Common myeloid progenitor, CD34-positive (primary cell): ENCODE measurements at regions not wholly inside any gene's neighbourhood (a gene's known extent, or its start where the extent isn't known, plus 50 kb on each side); places are given as distances from the start of the nearest gene placed in this dataset.
"Not testable (repeated sequence)": the region's sequence is repeated elsewhere in the genome, so short reads cannot be mapped to it uniquely, and the experiment has no call there.

Source experiments
- CTCF ChIA-PET: fragments of 350-600 bp; sonication (Branson Sonifier 250); formaldehyde crosslinking; loops from one replicate; lab custom pipeline; 2021; ENCODE audit warnings: antibody characterized with exemption; lab: Charles Lee
- POLR2A ChIA-PET: fragments of 350-600 bp; sonication (Branson Sonifier 250); formaldehyde crosslinking; loops from one replicate; lab custom pipeline; 2021; ENCODE audit warnings: antibody characterized with exemption; lab: Charles Lee
- DNase-seq, 3 donors: peaks; one replicate each; pipeline versions ENCODE4 v3.0.0 to v3.0.0-alpha.2; 2013
- H3K27ac ChIP-seq, 2 experiments: 1 replicate in 1 of 2; 2 replicates in 1 of 2; pipeline ENCODE4 v1.7.0; 2013; ENCODE audit warnings: inconsistent platforms in 2 of 2, low read length in 2 of 2, mild to moderate bottlenecking in 2 of 2, low read depth in 1 of 2, moderate library complexity in 1 of 2; ENCODE audit not compliant: severe bottlenecking in 2 of 2, insufficient read depth in 1 of 2, poor library complexity in 1 of 2
- H3K27me3 ChIP-seq, 5 experiments: replicated peaks in 2 of 5; 1 replicate in 3 of 5; 2 replicates in 2 of 5; pipeline versions ENCODE4 v1.6.1 to v1.7.0; 2013; ENCODE audit warnings: low read length in 4 of 5, mild to moderate bottlenecking in 2 of 5, moderate library complexity in 2 of 5, inconsistent platforms in 1 of 5; ENCODE audit not compliant: insufficient read depth in 5 of 5, control insufficient read depth in 4 of 5
- H3K36me3 ChIP-seq, 4 experiments: 1 replicate in 2 of 4; 2 replicates in 2 of 4; pipeline versions ENCODE4 v1.6.1 to v1.7.0; 2013; ENCODE audit warnings: low read length in 3 of 4, control low read depth in 1 of 4, mild to moderate bottlenecking in 1 of 4; ENCODE audit not compliant: control insufficient read depth in 4 of 4, insufficient read depth in 4 of 4
- H3K4me1 ChIP-seq, 4 experiments: 1 replicate in 3 of 4; 2 replicates in 1 of 4; pipeline versions ENCODE4 v1.6.1 to v1.7.1; 2013; ENCODE audit warnings: low read length in 3 of 4, mild to moderate bottlenecking in 3 of 4, control low read depth in 1 of 4, inconsistent platforms in 1 of 4, moderate library complexity in 1 of 4; ENCODE audit not compliant: control insufficient read depth in 4 of 4, insufficient read depth in 4 of 4; ENCODE audit errors: control extremely low read depth in 1 of 4
- H3K4me3 ChIP-seq, 7 experiments: 1 replicate in 4 of 7; 2 replicates in 3 of 7; pipeline versions ENCODE4 v1.5.1 to v1.7.0; 2013; ENCODE audit warnings: mild to moderate bottlenecking in 7 of 7, low read length in 6 of 7, moderate library complexity in 6 of 7, inconsistent platforms in 2 of 7, low read depth in 2 of 7, control low read depth in 1 of 7; ENCODE audit not compliant: insufficient read depth in 4 of 7, control insufficient read depth in 1 of 7; ENCODE audit errors: extremely low read depth in 1 of 7
- H3K9me3 ChIP-seq, 5 experiments: 1 replicate in 4 of 5; 2 replicates in 1 of 5; pipeline versions ENCODE4 v1.6.1 to v1.7.1; 2013; ENCODE audit warnings: low read length in 4 of 5, mild to moderate bottlenecking in 2 of 5, inconsistent platforms in 1 of 5, low read depth in 1 of 5, moderate library complexity in 1 of 5; ENCODE audit not compliant: control insufficient read depth in 4 of 5, insufficient read depth in 2 of 5; ENCODE audit errors: control extremely low read depth in 1 of 5
- WGBS: methylation state at CpG from one replicate; pipeline ENCODE4 v1.1.5; 2013; ENCODE audit not compliant: insufficient coverage; 5-methylcytosine and 5-hydroxymethylcytosine counted together

GRCh38 chr11:119566319-119566718, 143.3 kb upstream of the THY1 start:
- POLR2A ChIA-PET = no interaction called here
- WGBS = 89% methylated on average over 1 of the region's 2 CpGs
- Histone ChIP-seq H3K27me3 (peaks cover 0 to 1% (median 0%) of the 10 kb centered on the region in 5 experiments), H3K4me1 (no peaks in the 10 kb centered on the region), H3K36me3 (no peaks in the 10 kb centered on the region), H3K4me3 (no peak overlapping the region), H3K27ac (no peak overlapping the region), H3K9me3 (no peaks in the 10 kb centered on the region)
- CTCF ChIA-PET = interaction anchor here (1.0 kb wide), 1 partner anchor 32 kb away, joined by 3 read pairs; no protein-coding TSS in a partner anchor
- no peak for DNase-seq

- POLR2A ChIA-PET, H3K36me3 ChIP-seq, DNase-seq, H3K4me3 ChIP-seq, H3K9me3 ChIP-seq, H3K27ac ChIP-seq, H3K4me1 ChIP-seq, H3K27me3 ChIP-seq: not testable (repeated sequence)
- CTCF ChIA-PET = interaction anchor here (1.0 kb wide), 2 partner anchors 18 to 32 kb away, joined by 3 read pairs; no protein-coding TSS in a partner anchor
Measured at GRCh38 chr11:119565693-119566092, 142.7 kb upstream of the THY1 start.

- POLR2A ChIA-PET = no interaction called here
Measured at GRCh38 chr11:119560961-119561360, 138.0 kb upstream of the THY1 start.

GRCh38 chr11:119560291-119560690, 137.3 kb upstream of the THY1 start:
- no peak overlapping the region for H3K27ac ChIP-seq
- H3K9me3 ChIP-seq = peaks cover 0 to 4% (median 0%) of the 10 kb centered on the region in 5 experiments
- WGBS = no CpG with 5 or more reads among the region's 6 CpGs
- H3K4me3 ChIP-seq = no peak overlapping the region
- ChIA-PET POLR2A (no interaction called here), CTCF (interaction anchor here (0.5 to 1.3 kb wide), 4 partner anchors 10 to 49 kb away, joined by 3 to 4 read pairs (median 4); no protein-coding TSS in a partner anchor)
- no peak for DNase-seq
- H3K27me3 ChIP-seq = peaks cover 0 to 1% (median 0%) of the 10 kb centered on the region in 5 experiments
- H3K4me1 ChIP-seq = no peaks in the 10 kb centered on the region
- H3K36me3 ChIP-seq = no peaks in the 10 kb centered on the region

More at GRCh38 chr11:119560961-119561360, 138.0 kb upstream of the THY1 start:
- no peak for DNase-seq
- Histone ChIP-seq H3K27me3 (peaks cover 0 to 1% (median 0%) of the 10 kb centered on the region in 5 experiments), H3K9me3 (no peaks in the 10 kb centered on the region), H3K4me3 (no peak overlapping the region), H3K27ac (no peak overlapping the region), H3K4me1 (no peaks in the 10 kb centered on the region), H3K36me3 (no peaks in the 10 kb centered on the region)
- CTCF ChIA-PET = interaction anchor here (0.5 to 1.1 kb wide), 3 partner anchors 11 to 48 kb away, joined by 3 to 4 read pairs (median 3); no protein-coding TSS in a partner anchor
- WGBS = 90% methylated on average over 3 of the region's 4 CpGs

- Histone ChIP-seq H3K36me3 (no peaks in the 10 kb centered on the region), H3K27me3 (no peaks in the 10 kb centered on the region), H3K9me3 (peaks cover under 1 to 12% (median 4%) of the 10 kb centered on the region in 5 experiments), H3K27ac (no peak overlapping the region), H3K4me1 (no peaks in the 10 kb centered on the region), H3K4me3 (no peak overlapping the region)
- no peak for DNase-seq
- CTCF ChIA-PET = no interaction called here
- POLR2A ChIA-PET = no interaction called here
Measured at GRCh38 chr11:119552106-119552485, 129.1 kb upstream of the THY1 start.

- H3K27ac ChIP-seq = no peak overlapping the region
- POLR2A ChIA-PET = no interaction called here
- no peaks in the 10 kb centered on the region for H3K4me1 ChIP-seq
- H3K9me3 ChIP-seq = peaks cover 1 to 18% (median 8%) of the 10 kb centered on the region in 5 experiments
- no peak overlapping the region for H3K4me3 ChIP-seq
- WGBS = no CpG with 5 or more reads among the region's 5 CpGs
- H3K36me3 ChIP-seq = no peaks in the 10 kb centered on the region
- no peaks in the 10 kb centered on the region for H3K27me3 ChIP-seq
- DNase-seq = no peak
- CTCF ChIA-PET = no interaction called here
Measured at GRCh38 chr11:119551420-119552105, 128.6 kb upstream of the THY1 start.

- Histone ChIP-seq H3K9me3 (peaks cover 1 to 16% (median 10%) of the 10 kb centered on the region in 5 experiments), H3K36me3 (no peaks in the 10 kb centered on the region), H3K4me1 (no peaks in the 10 kb centered on the region), H3K4me3 (no peak overlapping the region), H3K27ac (no peak overlapping the region), H3K27me3 (no peaks in the 10 kb centered on the region)
- no CpG with 5 or more reads among the region's 2 CpGs for WGBS
- POLR2A ChIA-PET = no interaction called here
- DNase-seq = peak in 2 of 3 donors; percentile 39 to 55
- CTCF ChIA-PET = interaction anchor here (1.2 kb wide), 1 partner anchor 11 kb away, joined by 4 read pairs; no protein-coding TSS in a partner anchor
Measured at GRCh38 chr11:119550053-119550752, 127.2 kb upstream of the THY1 start.
